LNCAP (cell line): ENCODE measurements at regions not wholly inside any gene's neighbourhood (a gene's known extent, or its start where the extent isn't known, plus 50 kb on each side); places are given as distances from the start of the nearest gene placed in this dataset.

Source experiments
- TF ChIP-seq, protein P1 (sequence below): fragments of 450-650 bp; IDR thresholded peaks from 2 replicates; pipeline ENCODE4 v1.5.1; 2017; ENCODE audit warnings: mild to moderate bottlenecking

DNA sequence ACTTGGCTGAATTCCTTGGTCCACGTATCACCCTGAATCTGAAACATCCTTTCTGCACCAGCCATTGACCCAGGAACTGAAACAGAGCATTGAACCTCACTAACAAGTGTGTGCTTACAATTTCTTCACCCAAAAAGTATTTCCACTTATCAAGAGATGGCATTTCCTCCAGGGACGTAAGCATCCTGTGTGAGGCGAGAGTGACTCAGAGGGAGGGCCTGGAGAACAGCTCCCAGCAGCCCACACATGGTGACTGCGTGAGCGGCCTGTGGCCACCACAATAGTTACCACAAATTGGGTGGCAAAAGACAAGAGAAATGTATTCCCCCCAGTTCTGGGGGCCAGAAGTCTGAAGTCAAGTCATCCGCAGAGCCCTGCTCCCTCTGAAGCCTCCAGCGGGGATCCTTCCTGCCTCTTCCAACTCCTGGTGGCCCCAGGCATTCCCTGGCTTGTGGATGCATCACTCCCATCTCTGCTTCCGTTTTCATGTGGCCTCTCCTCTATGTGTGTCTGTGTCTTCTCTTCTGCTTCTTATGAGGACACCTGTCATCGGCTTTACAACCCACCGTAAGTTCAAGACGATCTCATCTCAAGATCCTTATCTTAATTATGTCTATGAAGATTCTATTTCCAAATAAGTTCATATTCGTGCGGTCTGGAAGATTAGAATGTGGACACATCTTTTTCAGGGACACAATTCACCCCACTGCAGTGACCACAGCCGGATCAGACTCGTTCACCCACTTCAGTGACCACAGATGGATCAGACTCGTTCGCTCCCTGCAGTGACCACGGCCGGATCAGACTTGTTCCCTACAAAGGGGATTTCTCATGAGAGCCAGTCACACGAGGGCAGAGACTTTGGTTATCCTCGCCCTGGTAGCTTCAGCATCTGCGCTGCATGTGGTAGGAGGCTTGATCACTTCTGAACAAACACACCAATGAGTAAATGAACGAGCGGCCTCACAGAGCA lies 122.6 kb upstream of the FOXF1 start:
- TF ChIP-seq, protein P1, sequence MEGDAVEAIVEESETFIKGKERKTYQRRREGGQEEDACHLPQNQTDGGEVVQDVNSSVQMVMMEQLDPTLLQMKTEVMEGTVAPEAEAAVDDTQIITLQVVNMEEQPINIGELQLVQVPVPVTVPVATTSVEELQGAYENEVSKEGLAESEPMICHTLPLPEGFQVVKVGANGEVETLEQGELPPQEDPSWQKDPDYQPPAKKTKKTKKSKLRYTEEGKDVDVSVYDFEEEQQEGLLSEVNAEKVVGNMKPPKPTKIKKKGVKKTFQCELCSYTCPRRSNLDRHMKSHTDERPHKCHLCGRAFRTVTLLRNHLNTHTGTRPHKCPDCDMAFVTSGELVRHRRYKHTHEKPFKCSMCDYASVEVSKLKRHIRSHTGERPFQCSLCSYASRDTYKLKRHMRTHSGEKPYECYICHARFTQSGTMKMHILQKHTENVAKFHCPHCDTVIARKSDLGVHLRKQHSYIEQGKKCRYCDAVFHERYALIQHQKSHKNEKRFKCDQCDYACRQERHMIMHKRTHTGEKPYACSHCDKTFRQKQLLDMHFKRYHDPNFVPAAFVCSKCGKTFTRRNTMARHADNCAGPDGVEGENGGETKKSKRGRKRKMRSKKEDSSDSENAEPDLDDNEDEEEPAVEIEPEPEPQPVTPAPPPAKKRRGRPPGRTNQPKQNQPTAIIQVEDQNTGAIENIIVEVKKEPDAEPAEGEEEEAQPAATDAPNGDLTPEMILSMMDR = no peak

- TF ChIP-seq, protein P1 = no peak
These were observed 121.4 kb upstream of the FOXF1 start for GRCh38 chr16:86388976-86389375.

DNA sequence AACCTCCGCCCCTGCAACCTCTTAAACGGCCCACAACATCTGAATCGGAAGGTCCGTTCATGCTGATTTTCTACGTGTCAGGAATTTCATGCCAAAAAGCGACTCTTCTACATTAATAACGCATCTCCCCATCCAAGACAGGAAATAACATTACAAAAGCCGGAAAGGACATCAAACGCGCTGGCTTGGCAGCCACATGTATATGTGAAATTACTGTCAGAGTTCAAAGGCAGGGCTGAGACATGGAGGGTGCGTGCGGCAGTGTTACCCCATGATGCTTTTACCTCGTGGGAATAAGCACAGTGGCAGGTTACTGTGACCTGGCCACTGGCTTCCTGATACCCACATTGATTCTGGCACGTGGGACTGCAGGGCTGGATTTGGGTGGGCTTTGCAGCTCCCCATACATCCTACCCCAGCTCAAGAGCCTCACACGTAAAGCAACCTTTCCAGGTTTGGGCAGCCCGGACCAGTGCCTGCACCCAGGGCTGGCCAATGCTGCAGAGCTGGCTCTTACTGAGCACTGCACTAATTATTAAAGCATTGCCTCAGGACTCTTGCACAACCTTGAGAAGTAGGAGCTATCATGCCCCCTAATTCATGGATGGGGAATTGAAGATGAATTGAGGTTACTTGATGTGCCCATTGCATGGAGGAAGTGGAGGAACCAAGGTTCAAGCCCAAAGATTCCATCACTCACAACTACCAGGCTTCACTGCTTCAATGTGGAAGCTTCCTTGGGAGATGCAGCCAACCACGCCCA lies 120.6 kb upstream of the FOXF1 start:
- TF ChIP-seq, protein P1 = no peak

DNA sequence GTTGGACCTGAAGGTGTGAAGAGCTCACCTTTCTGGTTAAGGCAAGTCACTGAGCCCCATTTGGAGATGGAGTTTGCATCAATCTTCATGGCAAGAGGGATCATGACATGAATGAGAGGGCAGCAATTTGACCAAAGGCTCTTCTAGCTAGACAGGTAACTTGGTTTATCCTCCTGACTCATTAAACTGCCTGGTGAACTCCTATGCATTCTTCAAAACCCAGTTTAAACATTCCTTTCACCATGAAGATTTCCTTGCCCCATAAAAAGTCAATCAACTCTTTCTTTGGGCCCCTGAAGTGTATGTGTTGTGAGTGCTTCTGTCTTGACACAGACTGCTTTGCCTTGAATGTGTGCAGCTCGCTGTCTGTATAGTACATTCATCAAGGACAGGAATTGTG lies 120.0 kb upstream of the FOXF1 start:
- TF ChIP-seq, protein P1 = no peak

DNA sequence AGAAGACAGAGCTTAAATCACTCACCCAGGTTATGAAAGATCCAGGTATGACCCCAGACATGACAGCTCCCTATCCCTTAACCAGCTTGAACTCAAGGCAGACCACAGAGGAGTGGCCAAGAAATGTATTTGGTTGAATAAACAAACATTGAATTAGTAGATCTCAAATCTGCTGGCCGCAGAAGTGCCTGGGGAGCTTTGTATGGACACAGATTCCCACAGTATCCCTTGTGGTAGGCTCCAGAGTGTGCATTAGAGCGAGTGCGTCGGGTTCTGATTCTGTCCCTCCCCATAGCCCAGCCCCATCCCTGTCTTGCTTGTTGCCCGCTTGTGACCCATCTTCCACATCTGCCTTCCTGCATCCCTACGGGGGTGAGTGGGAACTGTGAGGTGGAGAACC lies 118.8 kb upstream of the FOXF1 start:
- TF ChIP-seq, protein P1 = no peak

- TF ChIP-seq, protein P1 = no peak
These were observed 118.3 kb upstream of the FOXF1 start for GRCh38 chr16:86391984-86392383.

DNA sequence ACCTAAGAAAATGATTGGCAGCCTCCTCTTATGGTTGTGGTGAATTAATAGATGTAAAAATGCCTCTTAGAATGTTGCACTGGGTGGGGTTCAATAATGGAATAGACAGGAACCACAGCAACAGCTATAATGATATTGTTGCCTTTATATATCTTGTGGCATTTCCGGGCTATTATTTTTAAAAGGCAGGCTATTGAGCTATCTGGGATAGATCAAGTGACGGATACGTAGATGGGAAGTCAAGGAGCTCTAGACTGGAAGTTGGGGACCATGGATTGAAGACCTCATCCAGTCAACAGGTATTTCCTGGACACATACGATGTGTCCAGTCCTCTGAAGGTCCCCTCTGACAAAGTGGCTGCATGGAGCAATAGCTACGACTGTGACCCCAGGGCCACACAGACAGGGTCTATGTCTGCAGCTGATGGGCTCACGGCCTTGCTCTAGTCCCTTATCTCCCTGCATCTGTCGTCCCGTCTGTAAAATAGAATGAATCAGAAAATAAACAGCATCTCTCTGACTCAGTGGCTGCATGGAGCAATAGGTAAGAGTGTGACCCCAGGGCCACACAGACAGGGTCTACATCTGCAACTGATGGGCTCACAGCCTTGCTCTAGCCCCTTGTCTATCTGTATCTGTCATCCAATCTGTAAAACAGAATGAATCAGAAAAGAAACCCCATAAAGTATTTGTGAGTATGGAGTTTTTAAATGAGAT lies 117.7 kb upstream of the FOXF1 start:
- TF ChIP-seq, protein P1 = no peak
